GM12878 (cell line): ENCODE measurements at regions not wholly inside any gene's neighbourhood (a gene's known extent, or its start where the extent isn't known, plus 50 kb on each side); places are given as distances from the start of the nearest gene placed in this dataset.

ENCODE experiments used
- ATF7 ChIP-seq: fragments of 450-650 bp; IDR thresholded peaks from 2 replicates; pipeline ENCODE4 v1.6.1; 2016; ENCODE audit warnings: low read depth, mild to moderate bottlenecking
- CREB1 ChIP-seq: IDR thresholded peaks from 2 replicates; pipeline ENCODE4 v1.6.1; 2012; ENCODE audit warnings: low read depth, mild to moderate bottlenecking, inconsistent platforms
- EP300 ChIP-seq, 2 experiments: fragments of 150-350 bp in 1 of 2; IDR thresholded peaks; 2 replicates each; pipeline ENCODE4 v1.6.1; 2011 to 2012; ENCODE audit warnings: low read depth in 2 of 2, low read length in 2 of 2, borderline replicate concordance in 1 of 2, improper control_type of control experiment in 1 of 2, inconsistent platforms in 1 of 2; ENCODE audit not compliant: control insufficient read depth in 1 of 2
- GATAD2B ChIP-seq: fragments of 450-650 bp; conservative IDR thresholded peaks from 2 replicates; pipeline ENCODE4 v1.6.1; 2017; ENCODE audit warnings: low read depth, mild to moderate bottlenecking, moderate library complexity
- WRNIP1 ChIP-seq: IDR thresholded peaks from 2 replicates; pipeline ENCODE4 v1.6.1; 2011; ENCODE audit warnings: low read depth, low read length, improper control_type of control experiment, borderline replicate concordance
- ZNF274 ChIP-seq: IDR thresholded peaks from one replicate; pipeline ENCODE4 v1.8.0; 2011; ENCODE audit not compliant: insufficient read length, insufficient read depth
- ZZZ3 ChIP-seq: IDR thresholded peaks from 2 replicates; pipeline ENCODE4 v1.6.1; 2011; ENCODE audit warnings: low read depth; ENCODE audit not compliant: control insufficient read depth, insufficient read length
- TF ChIP-seq, protein P1 (sequence below): fragments of 450-650 bp; IDR thresholded peaks from 2 replicates; pipeline ENCODE4 v1.6.1; 2017; ENCODE audit warnings: mild to moderate bottlenecking, low read depth, inconsistent platforms; ENCODE audit not compliant: poor library complexity, severe bottlenecking
- TF ChIP-seq, protein P2 (sequence below): fragments of 450-650 bp; IDR thresholded peaks from 2 replicates; pipeline ENCODE4 v1.6.1; 2016; ENCODE audit warnings: mild to moderate bottlenecking
- TF ChIP-seq, protein P3 (sequence below): IDR thresholded peaks from 2 replicates; pipeline ENCODE4 v1.6.1; 2012; ENCODE audit warnings: low read length, inconsistent platforms
- TF ChIP-seq, protein P4 (sequence below), 3 experiments: IDR thresholded peaks in 2 of 3; conservative IDR thresholded peaks in 1 of 3; 2 replicates each; pipeline ENCODE4 v1.5.1; 2011; ENCODE audit warnings: low read depth in 3 of 3, low read length in 3 of 3, mild to moderate bottlenecking in 3 of 3, control low read depth in 2 of 3, moderate library complexity in 2 of 3, inconsistent platforms in 1 of 3, mixed read lengths in 1 of 3; ENCODE audit not compliant: control insufficient read depth in 2 of 3, insufficient read depth in 1 of 3; ENCODE audit errors: extremely low read depth in 1 of 3
- TF ChIP-seq, protein P5 (sequence below): fragments of 150-350 bp; IDR thresholded peaks from 2 replicates; pipeline ENCODE4 v1.6.1; 2016; ENCODE audit warnings: low read depth, low read length

DNA sequence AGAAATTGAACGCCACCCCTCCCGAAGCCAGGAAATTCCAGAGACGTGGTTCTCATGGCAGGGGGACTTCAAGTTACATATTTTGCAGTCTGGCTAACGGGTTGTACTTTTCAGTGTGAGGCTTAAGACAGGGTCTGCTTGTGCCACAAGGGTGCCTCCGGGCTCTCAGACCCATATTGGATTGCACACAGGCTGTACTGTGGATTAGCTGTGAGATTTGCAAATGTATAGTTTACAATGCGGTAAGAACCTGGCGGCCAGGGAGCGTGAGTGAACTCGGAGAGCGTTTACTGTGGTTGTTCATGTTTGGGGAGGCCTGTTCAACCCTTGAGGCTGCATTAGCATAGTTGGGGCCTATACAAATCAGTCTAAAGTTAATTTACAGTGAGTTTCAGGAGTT, 143.9 kb upstream of the SIX2 start (continued):
- no peak for TF ChIP-seq CREB1
- no peak for TF ChIP-seq ZZZ3
- no peak for TF ChIP-seq GATAD2B
- no peak for TF ChIP-seq EP300 (IDR thresholded peaks at IDR 0.05; ENCODE audit: borderline replicate concordance in 1 of 2, control insufficient read depth in 1 of 2, low read depth in 2 of 2, low read length in 2 of 2)
- TF ChIP-seq, protein P1, sequence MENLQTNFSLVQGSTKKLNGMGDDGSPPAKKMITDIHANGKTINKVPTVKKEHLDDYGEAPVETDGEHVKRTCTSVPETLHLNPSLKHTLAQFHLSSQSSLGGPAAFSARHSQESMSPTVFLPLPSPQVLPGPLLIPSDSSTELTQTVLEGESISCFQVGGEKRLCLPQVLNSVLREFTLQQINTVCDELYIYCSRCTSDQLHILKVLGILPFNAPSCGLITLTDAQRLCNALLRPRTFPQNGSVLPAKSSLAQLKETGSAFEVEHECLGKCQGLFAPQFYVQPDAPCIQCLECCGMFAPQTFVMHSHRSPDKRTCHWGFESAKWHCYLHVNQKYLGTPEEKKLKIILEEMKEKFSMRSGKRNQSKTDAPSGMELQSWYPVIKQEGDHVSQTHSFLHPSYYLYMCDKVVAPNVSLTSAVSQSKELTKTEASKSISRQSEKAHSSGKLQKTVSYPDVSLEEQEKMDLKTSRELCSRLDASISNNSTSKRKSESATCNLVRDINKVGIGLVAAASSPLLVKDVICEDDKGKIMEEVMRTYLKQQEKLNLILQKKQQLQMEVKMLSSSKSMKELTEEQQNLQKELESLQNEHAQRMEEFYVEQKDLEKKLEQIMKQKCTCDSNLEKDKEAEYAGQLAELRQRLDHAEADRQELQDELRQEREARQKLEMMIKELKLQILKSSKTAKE = no peak
- TF ChIP-seq ZNF274 = no peak
- TF ChIP-seq, protein P2, sequence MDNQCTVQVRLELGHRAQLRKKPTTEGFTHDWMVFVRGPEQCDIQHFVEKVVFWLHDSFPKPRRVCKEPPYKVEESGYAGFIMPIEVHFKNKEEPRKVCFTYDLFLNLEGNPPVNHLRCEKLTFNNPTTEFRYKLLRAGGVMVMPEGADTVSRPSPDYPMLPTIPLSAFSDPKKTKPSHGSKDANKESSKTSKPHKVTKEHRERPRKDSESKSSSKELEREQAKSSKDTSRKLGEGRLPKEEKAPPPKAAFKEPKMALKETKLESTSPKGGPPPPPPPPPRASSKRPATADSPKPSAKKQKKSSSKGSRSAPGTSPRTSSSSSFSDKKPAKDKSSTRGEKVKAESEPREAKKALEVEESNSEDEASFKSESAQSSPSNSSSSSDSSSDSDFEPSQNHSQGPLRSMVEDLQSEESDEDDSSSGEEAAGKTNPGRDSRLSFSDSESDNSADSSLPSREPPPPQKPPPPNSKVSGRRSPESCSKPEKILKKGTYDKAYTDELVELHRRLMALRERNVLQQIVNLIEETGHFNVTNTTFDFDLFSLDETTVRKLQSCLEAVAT = no peak
- TF ChIP-seq ATF7 = no peak
- TF ChIP-seq, protein P3, sequence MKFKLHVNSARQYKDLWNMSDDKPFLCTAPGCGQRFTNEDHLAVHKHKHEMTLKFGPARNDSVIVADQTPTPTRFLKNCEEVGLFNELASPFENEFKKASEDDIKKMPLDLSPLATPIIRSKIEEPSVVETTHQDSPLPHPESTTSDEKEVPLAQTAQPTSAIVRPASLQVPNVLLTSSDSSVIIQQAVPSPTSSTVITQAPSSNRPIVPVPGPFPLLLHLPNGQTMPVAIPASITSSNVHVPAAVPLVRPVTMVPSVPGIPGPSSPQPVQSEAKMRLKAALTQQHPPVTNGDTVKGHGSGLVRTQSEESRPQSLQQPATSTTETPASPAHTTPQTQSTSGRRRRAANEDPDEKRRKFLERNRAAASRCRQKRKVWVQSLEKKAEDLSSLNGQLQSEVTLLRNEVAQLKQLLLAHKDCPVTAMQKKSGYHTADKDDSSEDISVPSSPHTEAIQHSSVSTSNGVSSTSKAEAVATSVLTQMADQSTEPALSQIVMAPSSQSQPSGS = no peak
- TF ChIP-seq, protein P4, sequence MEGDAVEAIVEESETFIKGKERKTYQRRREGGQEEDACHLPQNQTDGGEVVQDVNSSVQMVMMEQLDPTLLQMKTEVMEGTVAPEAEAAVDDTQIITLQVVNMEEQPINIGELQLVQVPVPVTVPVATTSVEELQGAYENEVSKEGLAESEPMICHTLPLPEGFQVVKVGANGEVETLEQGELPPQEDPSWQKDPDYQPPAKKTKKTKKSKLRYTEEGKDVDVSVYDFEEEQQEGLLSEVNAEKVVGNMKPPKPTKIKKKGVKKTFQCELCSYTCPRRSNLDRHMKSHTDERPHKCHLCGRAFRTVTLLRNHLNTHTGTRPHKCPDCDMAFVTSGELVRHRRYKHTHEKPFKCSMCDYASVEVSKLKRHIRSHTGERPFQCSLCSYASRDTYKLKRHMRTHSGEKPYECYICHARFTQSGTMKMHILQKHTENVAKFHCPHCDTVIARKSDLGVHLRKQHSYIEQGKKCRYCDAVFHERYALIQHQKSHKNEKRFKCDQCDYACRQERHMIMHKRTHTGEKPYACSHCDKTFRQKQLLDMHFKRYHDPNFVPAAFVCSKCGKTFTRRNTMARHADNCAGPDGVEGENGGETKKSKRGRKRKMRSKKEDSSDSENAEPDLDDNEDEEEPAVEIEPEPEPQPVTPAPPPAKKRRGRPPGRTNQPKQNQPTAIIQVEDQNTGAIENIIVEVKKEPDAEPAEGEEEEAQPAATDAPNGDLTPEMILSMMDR (IDR thresholded peaks at IDR 0.05 in 2 of 3, conservative IDR thresholded peaks at IDR 0.05 in 1 of 3; ENCODE audit: control insufficient read depth in 2 of 3, extremely low read depth in 1 of 3, insufficient read depth in 1 of 3, low read depth in 3 of 3, low read length in 3 of 3) = no peak
- TF ChIP-seq, protein P5, sequence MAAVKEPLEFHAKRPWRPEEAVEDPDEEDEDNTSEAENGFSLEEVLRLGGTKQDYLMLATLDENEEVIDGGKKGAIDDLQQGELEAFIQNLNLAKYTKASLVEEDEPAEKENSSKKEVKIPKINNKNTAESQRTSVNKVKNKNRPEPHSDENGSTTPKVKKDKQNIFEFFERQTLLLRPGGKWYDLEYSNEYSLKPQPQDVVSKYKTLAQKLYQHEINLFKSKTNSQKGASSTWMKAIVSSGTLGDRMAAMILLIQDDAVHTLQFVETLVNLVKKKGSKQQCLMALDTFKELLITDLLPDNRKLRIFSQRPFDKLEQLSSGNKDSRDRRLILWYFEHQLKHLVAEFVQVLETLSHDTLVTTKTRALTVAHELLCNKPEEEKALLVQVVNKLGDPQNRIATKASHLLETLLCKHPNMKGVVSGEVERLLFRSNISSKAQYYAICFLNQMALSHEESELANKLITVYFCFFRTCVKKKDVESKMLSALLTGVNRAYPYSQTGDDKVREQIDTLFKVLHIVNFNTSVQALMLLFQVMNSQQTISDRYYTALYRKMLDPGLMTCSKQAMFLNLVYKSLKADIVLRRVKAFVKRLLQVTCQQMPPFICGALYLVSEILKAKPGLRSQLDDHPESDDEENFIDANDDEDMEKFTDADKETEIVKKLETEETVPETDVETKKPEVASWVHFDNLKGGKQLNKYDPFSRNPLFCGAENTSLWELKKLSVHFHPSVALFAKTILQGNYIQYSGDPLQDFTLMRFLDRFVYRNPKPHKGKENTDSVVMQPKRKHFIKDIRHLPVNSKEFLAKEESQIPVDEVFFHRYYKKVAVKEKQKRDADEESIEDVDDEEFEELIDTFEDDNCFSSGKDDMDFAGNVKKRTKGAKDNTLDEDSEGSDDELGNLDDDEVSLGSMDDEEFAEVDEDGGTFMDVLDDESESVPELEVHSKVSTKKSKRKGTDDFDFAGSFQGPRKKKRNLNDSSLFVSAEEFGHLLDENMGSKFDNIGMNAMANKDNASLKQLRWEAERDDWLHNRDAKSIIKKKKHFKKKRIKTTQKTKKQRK = no peak
- no peak for TF ChIP-seq WRNIP1
